Osteocyte (in vitro differentiated cells): ENCODE measurements at regions not wholly inside any gene's neighbourhood (a gene's known extent, or its start where the extent isn't known, plus 50 kb on each side); places are given as distances from the start of the nearest gene placed in this dataset.
"Not testable (repeated sequence)": the region's sequence is repeated elsewhere in the genome, so short reads cannot be mapped to it uniquely, and the experiment has no call there.

Source experiments
- DNase-seq: peaks from one replicate; pipeline ENCODE4 v3.0.0; 2021; ENCODE audit warnings: mixed read lengths; ENCODE audit not compliant: unreplicated experiment; ENCODE audit errors: extremely low spot score
- H3K27ac Mint-ChIP-seq: one replicate; pipeline ENCODE4 v1.8.0; 2021; ENCODE audit warnings: mild to moderate bottlenecking, mixed read lengths; ENCODE audit not compliant: unreplicated experiment
- H3K27me3 Mint-ChIP-seq: one replicate; pipeline ENCODE4 v1.8.0; 2021; ENCODE audit warnings: mixed read lengths; ENCODE audit not compliant: unreplicated experiment
- H3K36me3 Mint-ChIP-seq: one replicate; pipeline ENCODE4 v1.8.0; 2021; ENCODE audit warnings: mixed read lengths; ENCODE audit not compliant: unreplicated experiment
- H3K4me1 Mint-ChIP-seq: one replicate; pipeline ENCODE4 v1.8.0; 2021; ENCODE audit warnings: mixed read lengths; ENCODE audit not compliant: unreplicated experiment
- H3K4me3 Mint-ChIP-seq: one replicate; pipeline ENCODE4 v1.8.0; 2021; ENCODE audit warnings: mild to moderate bottlenecking, moderate library complexity, mixed read lengths; ENCODE audit not compliant: unreplicated experiment
- H3K9me3 Mint-ChIP-seq: one replicate; pipeline ENCODE4 v1.8.0; 2021; ENCODE audit warnings: mixed read lengths; ENCODE audit not compliant: unreplicated experiment
- TF ChIP-seq, protein P1 (sequence below): fragments of 200-600 bp; sonication (generic); IDR thresholded peaks from 2 replicates; pipeline ENCODE4 v1.5.0; 2021; ENCODE audit warnings: antibody characterized with exemption, mild to moderate bottlenecking, moderate library complexity

DNA sequence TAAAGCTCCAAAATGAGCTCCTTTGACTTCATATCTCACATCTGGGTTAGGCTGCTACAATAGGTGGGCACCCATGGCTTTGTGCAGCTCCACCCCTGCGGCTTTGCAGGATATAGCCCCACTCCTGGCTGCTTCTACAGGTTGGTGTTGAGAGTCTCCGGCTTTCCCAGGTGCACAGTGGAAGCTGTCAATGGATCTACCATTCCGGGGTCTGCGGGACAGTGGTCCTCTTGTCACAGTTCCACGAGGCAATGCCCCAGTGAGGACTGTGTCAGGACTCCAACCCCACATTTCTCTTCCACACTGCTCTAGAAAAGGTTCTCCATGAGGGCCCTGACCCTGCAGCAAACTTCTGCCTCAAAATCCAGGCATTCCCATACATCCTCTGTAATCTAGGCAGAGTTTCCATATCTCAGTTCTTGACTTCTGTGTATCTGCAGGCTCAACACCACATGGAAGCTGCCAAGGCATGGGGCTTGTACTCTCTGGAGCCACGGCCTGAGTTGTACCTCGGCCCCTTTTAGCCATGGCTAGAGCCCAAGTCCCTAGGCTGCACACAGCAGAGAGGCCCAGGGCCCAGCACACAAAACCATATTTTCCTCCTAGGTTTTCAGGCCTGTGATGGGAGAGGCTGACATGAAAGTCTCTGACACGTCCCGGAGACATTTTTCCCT is 342.8 kb downstream of the FAM47B start:
- peaks cover 24% of the 10 kb centered on the region for H3K9me3 Mint-ChIP-seq

DNA sequence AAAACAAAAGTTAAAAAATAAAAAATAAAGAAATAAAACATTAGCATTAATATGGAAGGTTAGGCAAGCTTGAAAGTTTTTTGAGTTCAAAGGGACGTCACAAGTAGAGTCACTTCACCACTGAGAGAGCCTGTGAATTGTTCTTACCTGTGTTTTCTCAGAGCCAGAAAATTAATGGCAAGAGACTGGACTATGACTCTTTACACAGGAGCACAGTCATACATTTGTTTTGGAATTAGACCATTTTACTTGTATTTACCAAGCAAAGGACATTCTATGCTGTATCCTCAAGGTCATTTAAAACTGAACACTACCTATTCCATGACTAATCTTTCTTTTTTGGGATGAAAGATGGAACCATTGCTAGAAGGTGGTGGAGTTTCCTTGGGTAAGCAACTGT is 346.1 kb downstream of the FAM47B start:
- no peak for DNase-seq
- peaks cover 11% of the 10 kb centered on the region for H3K9me3 Mint-ChIP-seq
- H3K4me1 Mint-ChIP-seq, result no peaks in the 10 kb centered on the region
- TF ChIP-seq, protein P1, sequence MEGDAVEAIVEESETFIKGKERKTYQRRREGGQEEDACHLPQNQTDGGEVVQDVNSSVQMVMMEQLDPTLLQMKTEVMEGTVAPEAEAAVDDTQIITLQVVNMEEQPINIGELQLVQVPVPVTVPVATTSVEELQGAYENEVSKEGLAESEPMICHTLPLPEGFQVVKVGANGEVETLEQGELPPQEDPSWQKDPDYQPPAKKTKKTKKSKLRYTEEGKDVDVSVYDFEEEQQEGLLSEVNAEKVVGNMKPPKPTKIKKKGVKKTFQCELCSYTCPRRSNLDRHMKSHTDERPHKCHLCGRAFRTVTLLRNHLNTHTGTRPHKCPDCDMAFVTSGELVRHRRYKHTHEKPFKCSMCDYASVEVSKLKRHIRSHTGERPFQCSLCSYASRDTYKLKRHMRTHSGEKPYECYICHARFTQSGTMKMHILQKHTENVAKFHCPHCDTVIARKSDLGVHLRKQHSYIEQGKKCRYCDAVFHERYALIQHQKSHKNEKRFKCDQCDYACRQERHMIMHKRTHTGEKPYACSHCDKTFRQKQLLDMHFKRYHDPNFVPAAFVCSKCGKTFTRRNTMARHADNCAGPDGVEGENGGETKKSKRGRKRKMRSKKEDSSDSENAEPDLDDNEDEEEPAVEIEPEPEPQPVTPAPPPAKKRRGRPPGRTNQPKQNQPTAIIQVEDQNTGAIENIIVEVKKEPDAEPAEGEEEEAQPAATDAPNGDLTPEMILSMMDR, result no peak
- H3K4me3 Mint-ChIP-seq, result no peak overlapping the region
- no peaks in the 10 kb centered on the region for H3K36me3 Mint-ChIP-seq
- H3K27ac Mint-ChIP-seq, result no peak overlapping the region
- H3K27me3 Mint-ChIP-seq, result no peaks in the 10 kb centered on the region

More for the DNA sequence above, 342.8 kb downstream of the FAM47B start:
- no peak for DNase-seq
- no peaks in the 10 kb centered on the region for H3K36me3 Mint-ChIP-seq
- TF ChIP-seq, protein P1, result no peak
- no peak overlapping the region for H3K4me3 Mint-ChIP-seq
- no peaks in the 10 kb centered on the region for H3K27me3 Mint-ChIP-seq
- no peaks in the 10 kb centered on the region for H3K4me1 Mint-ChIP-seq
- H3K27ac Mint-ChIP-seq, result no peak overlapping the region

DNA sequence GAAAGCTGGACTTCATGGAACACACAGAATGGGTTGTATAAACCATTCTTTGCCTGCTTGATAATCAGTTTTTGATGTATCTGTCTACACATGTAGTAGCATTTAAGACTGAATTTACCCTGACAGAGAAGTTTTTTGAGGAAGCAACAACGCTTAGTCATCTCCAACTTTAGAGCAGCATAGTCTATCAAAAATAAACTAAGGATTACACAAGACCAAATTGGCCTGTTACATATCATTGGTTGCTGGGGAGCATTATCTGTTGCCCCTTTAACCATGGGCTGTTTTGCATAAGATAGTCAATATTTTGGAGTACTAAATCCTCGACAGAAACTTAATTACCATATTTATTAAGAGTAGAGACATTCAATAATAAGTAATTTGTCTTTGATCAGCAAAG is 347.4 kb downstream of the FAM47B start:
- Mint-ChIP-seq H3K9me3 (peaks cover 16% of the 10 kb centered on the region), H3K4me3 (no peak overlapping the region), H3K4me1 (no peaks in the 10 kb centered on the region), H3K36me3 (no peaks in the 10 kb centered on the region), H3K27ac (no peak overlapping the region), H3K27me3 (no peaks in the 10 kb centered on the region)
- DNase-seq, result no peak
- TF ChIP-seq, protein P1, result no peak

DNA sequence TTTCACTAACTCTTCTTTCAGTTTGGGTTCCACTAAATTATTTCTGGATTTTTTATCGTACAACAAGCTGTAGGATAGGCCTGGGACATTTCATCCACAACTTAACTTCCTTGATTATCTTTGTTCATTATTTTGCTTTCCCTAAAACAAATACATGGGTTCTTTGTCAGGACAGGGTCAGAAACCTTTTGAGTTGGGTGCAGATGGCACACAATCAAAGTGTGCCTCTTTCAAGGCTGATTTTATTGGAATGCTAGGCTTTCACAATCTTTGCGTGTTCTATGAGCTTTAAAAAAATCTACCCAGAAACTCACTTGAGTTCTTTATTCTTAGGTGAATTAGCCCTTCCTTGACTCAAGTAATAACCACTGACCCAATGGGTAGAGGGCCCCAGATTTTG is 348.4 kb downstream of the FAM47B start:
- H3K4me3 Mint-ChIP-seq, result no peak overlapping the region
- no peaks in the 10 kb centered on the region for H3K4me1 Mint-ChIP-seq
- H3K36me3 Mint-ChIP-seq, result no peaks in the 10 kb centered on the region
- H3K27ac Mint-ChIP-seq, result no peak overlapping the region
- H3K27me3 Mint-ChIP-seq, result no peaks in the 10 kb centered on the region
- peaks cover 15% of the 10 kb centered on the region for H3K9me3 Mint-ChIP-seq
- no peak for DNase-seq
- TF ChIP-seq, protein P1, result no peak

GRCh38 chrX:35292522-35292921 is 349.9 kb downstream of the FAM47B start:
- H3K27me3 Mint-ChIP-seq, result no peaks in the 10 kb centered on the region
- H3K9me3 Mint-ChIP-seq, result peaks cover 10% of the 10 kb centered on the region
- no peak for DNase-seq
- H3K4me3 Mint-ChIP-seq, result no peak overlapping the region
- TF ChIP-seq, protein P1, result no peak
- H3K36me3 Mint-ChIP-seq, result no peaks in the 10 kb centered on the region
- no peak overlapping the region for H3K27ac Mint-ChIP-seq
- H3K4me1 Mint-ChIP-seq, result no peaks in the 10 kb centered on the region

- not testable (repeated sequence) for DNase-seq, H3K27ac Mint-ChIP-seq, H3K4me3 Mint-ChIP-seq, H3K4me1 Mint-ChIP-seq, H3K27me3 Mint-ChIP-seq, H3K36me3 Mint-ChIP-seq
- H3K9me3 Mint-ChIP-seq, result peaks cover 26% of the 10 kb centered on the region
Measured at GRCh38 chrX:35305037-35305436, 362.4 kb downstream of the FAM47B start.
